ENCODE measurements at regions not wholly inside any gene's neighbourhood (a gene's known extent, or its start where the extent isn't known, plus 50 kb on each side); places are given as distances from the start of the nearest gene placed in this dataset.

DNA sequence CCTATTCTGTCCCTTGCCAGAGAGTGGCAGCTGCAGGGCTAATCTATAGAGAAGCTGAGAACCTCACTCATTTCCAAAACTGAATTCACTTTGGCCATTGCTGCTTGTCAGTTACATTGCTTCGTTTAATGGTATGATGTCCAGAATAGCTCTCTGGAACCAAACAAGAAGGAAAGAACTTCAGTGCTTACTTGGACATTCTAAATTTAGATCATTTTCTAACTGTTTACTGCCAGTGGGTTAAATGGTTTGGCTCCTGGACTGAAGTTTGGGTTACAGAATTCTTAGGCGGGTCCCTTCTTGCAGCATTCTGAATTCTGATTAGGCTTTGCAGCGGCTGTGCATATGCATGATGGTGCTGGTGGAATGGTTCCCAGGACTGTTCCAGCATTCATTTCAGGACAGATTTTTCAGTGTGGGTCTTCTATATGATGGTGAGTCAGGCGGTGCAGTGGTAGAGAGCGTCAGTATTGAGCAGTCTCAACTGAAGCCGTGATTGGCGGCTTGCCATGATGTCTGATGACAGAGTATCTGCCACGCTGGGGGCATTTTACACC is 148.7 kb downstream of the DYRK2 start:
- no peak for DNase-seq (ENCODE audit: low read depth)

DNA sequence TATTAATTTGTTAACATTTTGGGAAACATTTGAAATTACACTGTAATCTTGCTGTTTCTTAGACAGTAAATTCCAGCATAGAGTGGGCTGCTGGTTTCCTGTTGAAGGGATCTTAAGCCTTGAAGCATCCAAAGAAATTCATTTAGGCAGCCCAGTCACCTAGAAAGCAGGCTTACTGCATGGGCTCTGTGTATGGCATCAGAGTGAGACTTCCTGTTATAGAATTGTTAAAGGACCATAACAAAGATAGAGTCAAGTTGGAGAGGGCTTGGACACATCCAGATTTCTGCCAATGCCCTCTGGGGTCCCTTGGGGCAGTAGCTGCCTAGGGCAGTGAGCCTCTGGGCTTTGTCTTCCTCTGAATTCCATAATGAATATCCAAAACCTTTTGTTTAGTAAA is 149.2 kb downstream of the DYRK2 start:
- DNase-seq (ENCODE audit: low read depth), result no peak

DNA sequence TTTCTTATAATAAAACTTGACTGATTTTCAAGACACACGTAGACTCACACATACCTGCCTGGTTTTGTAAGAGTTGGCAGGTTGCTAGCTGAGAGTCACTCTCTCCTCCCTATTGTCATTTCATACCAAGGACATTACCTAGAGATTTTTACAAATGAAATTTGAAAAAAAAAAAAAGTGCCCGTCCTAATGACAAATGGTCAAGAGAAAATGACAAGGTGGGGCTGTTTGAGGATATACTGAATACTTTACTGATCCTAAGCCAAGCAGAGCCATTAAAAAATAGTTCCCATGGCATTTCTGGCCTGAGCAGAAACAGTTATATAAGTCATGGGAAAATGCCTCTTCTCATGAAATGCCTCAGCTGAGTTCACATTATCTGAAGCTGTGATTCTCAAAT is 150.2 kb downstream of the DYRK2 start:
- DNase-seq (ENCODE audit: low read depth), result no peak

DNA sequence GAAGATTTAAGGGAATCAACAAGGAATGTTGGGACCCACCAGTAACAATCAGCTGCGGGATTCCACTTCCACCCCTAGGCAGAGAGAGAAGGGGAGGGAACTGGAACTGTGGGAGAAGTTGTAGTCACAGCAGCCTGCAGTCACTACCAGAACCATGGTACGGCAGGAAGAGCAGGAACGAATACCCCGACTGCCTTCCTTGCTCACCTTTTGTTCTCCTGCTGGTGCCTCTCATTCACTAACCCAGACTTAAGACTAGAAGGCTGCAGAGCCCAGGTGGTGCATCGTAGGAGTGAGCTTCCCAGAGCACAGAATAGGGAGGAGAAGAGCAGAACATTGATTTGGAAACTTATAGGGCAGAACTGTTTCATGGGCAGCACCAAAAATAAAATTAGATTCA is 154.2 kb downstream of the DYRK2 start:
- no peak for DNase-seq (ENCODE audit: low read depth)

DNA sequence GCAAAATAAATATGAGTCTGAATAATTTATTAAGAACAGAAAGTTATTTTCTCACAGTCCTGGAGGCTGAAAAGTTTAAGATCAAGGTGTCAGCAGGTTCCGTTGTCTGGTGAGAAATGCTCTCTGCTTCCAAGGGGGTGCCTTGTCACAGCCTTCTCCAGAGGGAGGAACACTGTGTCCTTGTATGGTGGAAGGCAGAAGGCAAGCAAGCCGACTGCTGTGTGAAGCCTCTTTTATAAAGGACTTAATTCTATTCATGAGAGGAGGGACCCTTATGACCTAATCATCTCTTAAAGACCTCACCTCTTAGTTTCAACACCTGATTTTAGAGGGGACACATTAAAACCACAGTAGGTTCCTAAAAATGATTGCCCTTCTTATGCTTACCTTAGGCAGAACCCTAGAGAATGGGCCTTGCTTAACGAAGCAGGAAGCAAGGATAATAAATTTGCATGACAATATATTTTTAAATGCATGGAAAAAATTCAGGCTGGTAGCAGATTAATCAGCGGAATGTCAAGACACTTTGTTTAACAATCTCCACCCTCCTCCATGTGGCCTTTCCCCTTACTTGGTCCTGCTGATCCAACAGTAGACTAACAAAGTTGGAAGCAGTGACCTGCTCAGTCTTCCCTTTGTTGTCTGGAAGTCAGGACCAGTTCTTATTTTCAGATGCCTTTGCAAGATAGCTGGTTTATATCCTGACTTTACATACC is 154.9 kb downstream of the DYRK2 start:
- no peak for DNase-seq (ENCODE audit: low read depth)

DNA sequence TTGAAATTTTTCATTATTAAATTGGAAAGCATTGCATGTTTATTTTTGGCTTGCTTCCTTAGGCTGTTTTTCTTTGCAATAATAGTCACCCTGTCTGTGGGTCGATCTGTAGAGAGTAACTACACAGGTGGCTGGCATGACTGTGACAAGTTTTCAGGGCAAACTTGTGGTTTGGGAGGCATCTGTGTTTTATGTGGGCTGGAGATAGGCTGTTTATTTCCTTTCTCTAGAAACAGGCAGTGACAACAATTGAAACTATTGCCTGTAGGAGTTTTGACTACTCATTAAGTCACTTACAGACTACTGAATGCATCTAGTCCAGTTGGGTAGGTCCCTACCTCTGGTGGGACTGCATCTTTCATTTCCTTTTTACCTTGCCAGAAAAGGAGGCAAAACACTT is 155.6 kb downstream of the DYRK2 start:
- DNase-seq (ENCODE audit: low read depth), result no peak

- DNase-seq (ENCODE audit: low read depth), result no peak
Observed at GRCh38 chr12:67807814-67808213, 159.3 kb downstream of the DYRK2 start.

- no peak for DNase-seq (ENCODE audit: low read depth)
Observed at GRCh38 chr12:67810166-67810565, 161.6 kb downstream of the DYRK2 start.

DNA sequence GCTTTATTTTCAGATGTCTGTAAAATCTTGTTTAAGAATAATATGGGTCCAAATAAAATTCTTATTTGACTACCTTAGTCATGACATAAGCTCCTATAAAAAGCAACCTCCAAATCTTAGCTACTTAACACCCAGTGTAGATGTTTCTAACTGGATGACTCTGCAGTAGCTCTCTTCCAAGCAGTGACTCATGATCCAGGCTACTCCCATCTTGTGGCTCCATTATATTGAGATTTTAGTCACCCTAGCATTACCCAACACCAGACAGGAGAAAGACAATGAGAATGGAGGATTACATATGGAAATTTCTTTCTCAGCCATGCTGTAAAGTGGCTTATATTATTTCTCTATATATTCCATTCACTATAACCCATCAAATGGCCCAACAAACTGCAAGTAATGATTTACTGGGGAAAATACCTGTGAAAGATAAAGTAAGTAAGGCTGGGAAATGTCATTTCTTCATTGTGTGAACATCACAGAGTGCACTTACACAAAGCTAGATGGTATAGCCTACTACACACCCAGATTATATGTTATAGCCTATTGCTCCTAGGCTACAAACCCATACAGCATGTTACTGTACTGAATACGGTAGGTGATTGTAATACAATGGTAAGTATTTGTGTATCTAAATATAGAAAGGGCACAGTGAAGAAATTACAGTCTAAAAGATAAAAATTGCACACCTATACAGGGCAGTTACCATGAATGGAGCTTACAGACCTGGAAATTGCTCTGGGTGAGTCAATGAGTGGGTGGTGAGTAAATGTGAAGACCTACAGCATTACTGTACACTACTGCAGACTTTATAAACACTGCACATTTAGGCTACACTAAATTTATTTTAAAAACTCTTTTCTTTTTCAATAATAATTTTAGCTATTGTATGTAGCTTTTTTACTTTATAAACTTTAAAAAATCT is 163.2 kb downstream of the DYRK2 start:
- no peak for DNase-seq (ENCODE audit: low read depth)

GRCh38 chr12:67813456-67813904 is 164.9 kb downstream of the DYRK2 start:
- DNase-seq (ENCODE audit: low read depth), result no peak

DNA sequence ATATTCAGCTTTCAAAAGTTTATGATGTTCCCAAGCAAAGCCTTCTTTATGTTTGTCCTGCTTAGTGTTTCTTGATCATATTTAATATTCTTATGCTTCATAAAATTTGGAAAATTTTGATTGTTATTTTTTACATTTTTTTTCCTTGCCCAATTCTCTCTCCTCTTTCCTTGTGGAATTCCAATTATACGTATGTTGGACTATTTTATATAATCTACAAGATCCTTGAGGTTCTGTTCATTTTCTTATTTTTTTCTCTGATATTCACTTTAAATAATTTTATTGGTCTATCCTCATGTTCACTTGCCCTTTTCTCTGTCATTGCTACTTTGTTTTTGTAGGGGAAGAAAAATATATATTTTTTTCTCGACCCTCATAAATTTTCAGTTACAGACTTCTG is 167.7 kb downstream of the DYRK2 start:
- DNase-seq (ENCODE audit: low read depth), result no peak

GRCh38 chr12:67818459-67818903 is 169.9 kb downstream of the DYRK2 start:
- no peak for DNase-seq (ENCODE audit: low read depth)

GRCh38 chr12:67819902-67820301 is 169.3 kb upstream of the IFNG-AS1 start:
- DNase-seq (ENCODE audit: low read depth), result no peak

DNA sequence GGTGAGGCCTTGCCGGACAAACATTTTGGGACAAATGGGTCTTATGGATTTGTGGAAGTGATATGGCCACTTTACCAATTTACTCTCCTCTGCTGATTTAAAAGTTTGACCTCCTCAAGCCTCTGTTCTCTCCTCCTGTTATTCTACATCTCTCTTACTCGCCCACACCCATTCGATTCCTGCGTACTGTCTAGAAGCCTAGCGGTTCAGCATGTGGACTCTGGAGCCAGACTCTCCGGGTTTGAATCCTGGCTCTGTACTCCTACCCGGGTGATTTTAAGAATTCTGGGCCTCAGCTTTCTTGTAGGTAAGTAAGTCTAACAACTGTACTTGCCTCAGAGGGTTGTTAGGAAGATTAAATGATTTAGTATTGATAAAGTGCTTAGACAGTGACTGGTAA is 168.6 kb upstream of the IFNG-AS1 start:
- DNase-seq (ENCODE audit: low read depth), result no peak

GRCh38 chr12:67822826-67823225 is 166.4 kb upstream of the IFNG-AS1 start:
- no peak for DNase-seq (ENCODE audit: low read depth)

- DNase-seq (ENCODE audit: low read depth), result no peak
Observed at GRCh38 chr12:67826148-67826547, 163.1 kb upstream of the IFNG-AS1 start.

GRCh38 chr12:67826946-67827720 is 162.1 kb upstream of the IFNG-AS1 start:
- DNase-seq (ENCODE audit: low read depth), result no peak

DNA sequence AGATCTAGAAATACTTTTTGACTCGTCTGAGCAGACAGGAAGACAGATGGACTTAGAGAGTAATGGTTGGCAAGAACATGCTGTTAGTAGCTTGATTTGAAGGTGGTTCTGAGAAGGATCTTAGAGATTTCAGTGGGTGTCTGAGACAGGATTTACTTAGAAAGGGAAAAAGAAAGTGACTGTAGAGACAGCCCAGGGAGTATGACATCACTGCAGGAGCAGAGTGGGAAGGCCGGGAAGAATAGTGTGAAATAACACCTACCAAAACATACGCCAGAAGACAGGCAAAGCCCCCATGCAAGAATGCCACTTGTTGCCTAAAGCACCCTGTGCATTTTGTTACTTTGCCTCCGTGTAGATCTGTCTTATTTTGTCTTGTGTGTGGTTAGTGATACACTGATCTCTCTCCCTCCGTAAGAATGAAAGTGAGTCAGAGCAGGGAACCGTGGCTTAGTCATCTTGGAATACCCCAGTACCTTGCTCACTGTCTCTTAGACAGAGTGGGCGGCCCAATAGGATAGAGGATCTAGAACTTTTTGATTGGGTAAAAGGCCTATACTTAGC is 161.3 kb upstream of the IFNG-AS1 start:
- DNase-seq (ENCODE audit: low read depth), result peak; percentile 87

DNA sequence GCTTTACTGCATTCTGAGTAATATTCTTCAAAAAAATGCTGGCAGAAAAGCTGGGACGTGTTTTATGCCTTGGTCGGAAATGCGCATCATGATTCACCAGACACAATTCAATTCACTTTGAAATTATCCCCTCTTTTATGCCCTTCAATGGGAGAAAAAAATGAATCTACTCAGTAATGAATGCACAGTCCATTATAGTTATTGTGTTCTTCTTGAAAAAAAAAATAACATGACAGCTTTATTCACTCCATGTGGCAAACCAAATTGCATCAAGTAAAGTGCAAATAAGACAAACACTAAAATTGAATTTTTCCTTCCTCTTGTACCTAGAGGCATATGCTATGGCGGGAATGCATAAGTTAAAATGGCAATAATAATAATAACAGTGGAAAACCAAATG is 159.4 kb upstream of the IFNG-AS1 start:
- DNase-seq (ENCODE audit: low read depth), result no peak

GRCh38 chr12:67832155-67832554 is 157.1 kb upstream of the IFNG-AS1 start:
- no peak for DNase-seq (ENCODE audit: low read depth)

DNA sequence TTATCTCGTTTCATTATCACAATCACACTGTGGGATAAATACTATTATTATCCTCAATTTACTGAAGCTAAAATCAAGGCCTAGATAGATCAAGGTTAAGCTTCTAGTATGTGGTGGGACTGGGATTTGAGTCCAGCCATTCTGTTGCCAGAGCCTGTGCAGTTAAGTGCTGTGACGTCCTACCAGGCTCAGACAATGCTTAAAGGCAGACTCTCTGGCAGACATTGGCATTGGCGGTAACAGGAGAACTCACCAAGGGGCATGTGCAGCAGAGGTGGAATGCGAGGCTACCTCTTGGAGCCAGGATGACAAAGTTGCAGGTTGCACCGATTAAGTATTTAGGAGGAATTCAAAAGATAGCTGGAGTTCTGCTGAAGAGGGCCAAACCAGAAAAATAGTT is 155.6 kb upstream of the IFNG-AS1 start:
- no peak for DNase-seq (ENCODE audit: low read depth)

- no peak for DNase-seq (ENCODE audit: low read depth)
Observed at GRCh38 chr12:67837876-67838275, 151.4 kb upstream of the IFNG-AS1 start.
